Left colon (tissue), 2 donors: ENCODE measurements at regions not wholly inside any gene's neighbourhood (a gene's known extent, or its start where the extent isn't known, plus 50 kb on each side); places are given as distances from the start of the nearest gene placed in this dataset.

Experiments used
- ATAC-seq: fragments of 200-7000 bp; cut with Tn5 transposase; one replicate; pipeline ENCODE4 v1.9.1; 2020; ENCODE audit warnings: mild to moderate bottlenecking, moderate library complexity
- DNase-seq, 2 donors: peaks; one replicate each; pipeline ENCODE4 v3.0.0-alpha.2; 2020
- intact Hi-C, 2 donors: fragments of 100-400 bp; cut with DNase I in 1 of 2; cut with micrococcal nuclease in 1 of 2; formaldehyde crosslinking; loops; one replicate each; pipeline versions ENCODE4 v1.11.2 to v1.14.0; 2022; cut with DNase I, micrococcal nuclease
- donor health status: DM: no; HTN: no; CAD: no.
- donor health status: DM: yes; HTN: yes; CAD: no.

GRCh38 chr12:33323823-33324222, 115.8 kb downstream of the SYT10 start:
- DNase-seq (no peak), ATAC-seq (no peak)
- intact Hi-C loops, result no loop called here

DNA sequence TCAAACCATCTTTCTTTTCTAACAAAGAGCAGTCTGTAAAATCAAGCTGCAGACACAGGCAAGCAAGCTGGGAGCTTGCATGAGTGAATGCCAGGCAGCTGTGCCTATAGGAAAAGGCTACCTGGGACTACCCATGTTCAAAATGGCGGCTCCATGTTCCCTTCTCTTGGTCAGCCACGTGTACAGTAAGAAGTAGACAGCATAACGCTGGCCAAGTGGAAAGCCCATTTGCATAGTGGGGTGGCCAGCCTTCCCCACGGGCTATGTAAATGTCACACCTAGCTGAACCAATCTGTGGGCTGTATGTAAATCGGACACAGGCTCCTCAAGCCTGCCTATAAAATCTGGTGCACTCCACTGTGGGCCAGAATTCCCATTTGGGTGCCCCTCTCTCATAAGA, 117.1 kb downstream of the SYT10 start:
- ATAC-seq, result no peak
- intact Hi-C loops, result no loop called here
- DNase-seq, result no peak

DNA sequence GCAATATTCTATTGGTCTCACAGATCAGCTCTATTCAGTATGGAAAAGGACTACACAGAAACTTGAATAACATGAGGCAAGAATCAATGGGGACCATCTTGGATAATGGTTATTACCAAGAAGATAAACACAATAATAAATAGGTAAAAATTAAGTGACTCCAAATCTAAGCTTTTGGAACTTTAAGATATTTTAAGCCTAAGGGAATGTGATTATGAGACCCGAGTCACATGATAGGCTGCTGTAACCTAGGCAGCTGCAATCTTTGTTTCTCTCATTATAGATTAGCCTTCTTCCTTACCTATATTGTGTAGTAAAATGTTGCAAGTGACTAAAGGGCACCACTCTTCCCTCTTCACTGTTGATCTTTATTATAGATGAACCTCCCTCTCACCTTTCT, 121.9 kb downstream of the SYT10 start:
- intact Hi-C loops, result no loop called here
- no peak for ATAC-seq
- no peak for DNase-seq

GRCh38 chr12:33314223-33314622, 125.4 kb downstream of the SYT10 start:
- ATAC-seq (no peak), DNase-seq (no peak)
- intact Hi-C loops, result no loop called here

- intact Hi-C loops, result no loop called here
- no peak for ATAC-seq
- DNase-seq, result no peak
Measured at GRCh38 chr12:33313476-33313875, 126.1 kb downstream of the SYT10 start.

DNA sequence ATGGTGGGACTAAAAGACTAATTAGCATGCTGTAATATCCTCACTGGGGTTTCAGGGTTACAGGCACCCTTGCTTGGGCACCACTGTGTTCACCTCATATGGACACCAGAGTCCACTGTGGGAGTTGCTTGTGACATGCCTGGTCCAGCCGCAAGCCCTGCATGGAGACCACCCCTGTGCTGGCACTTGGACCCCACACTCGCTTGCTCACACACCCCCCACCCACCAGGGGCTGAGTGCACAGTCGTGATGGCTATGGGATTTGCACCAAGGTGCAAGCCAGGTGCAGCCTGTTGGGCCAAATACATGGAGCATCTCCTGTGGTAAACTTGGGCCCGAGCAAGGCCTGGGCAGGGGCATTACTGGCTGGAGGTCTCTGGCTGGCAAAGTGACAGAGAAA, 129.1 kb downstream of the SYT10 start:
- DNase-seq (no peak), ATAC-seq (no peak)
- intact Hi-C loops, result no loop called here

GRCh38 chr12:33304176-33304575, 135.4 kb downstream of the SYT10 start:
- ATAC-seq, result no peak
- DNase-seq, result no peak
- intact Hi-C loops, result no loop called here

GRCh38 chr12:33296529-33296928, 143.1 kb downstream of the SYT10 start:
- intact Hi-C loops, result no loop called here
- DNase-seq, result no peak
- no peak for ATAC-seq

- ATAC-seq (no peak), DNase-seq (no peak)
- intact Hi-C loops, result no loop called here
Measured at GRCh38 chr12:33290703-33291102, 148.9 kb downstream of the SYT10 start.

- DNase-seq (no peak), ATAC-seq (no peak)
- intact Hi-C loops, result no loop called here
Measured at GRCh38 chr12:33283054-33283453, 156.6 kb downstream of the SYT10 start.

DNA sequence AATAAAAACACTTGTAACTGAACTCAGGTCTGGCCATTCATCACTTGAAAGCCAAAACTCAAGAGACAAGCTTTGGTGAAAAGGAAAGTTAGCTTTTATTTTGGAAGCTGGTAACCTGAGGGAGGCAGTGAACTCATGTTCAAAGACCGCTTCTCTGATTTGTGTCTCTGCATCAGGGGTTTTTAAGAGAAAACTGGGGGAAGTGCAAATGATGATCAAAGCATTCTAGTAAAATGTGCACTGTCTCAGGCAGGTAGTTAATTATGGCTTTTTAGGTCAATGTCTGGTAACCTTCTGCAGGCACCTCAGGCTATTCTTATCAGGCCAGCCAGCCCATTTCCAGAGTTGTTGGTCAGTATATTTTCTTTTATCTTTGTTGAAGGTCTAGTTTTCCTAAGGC, 162.2 kb downstream of the SYT10 start:
- no peak for ATAC-seq
- DNase-seq, result no peak
- intact Hi-C loops, result no loop called here

GRCh38 chr12:33267641-33268040, 172.0 kb downstream of the SYT10 start:
- intact Hi-C loops, result no loop called here
- no peak for ATAC-seq

DNA sequence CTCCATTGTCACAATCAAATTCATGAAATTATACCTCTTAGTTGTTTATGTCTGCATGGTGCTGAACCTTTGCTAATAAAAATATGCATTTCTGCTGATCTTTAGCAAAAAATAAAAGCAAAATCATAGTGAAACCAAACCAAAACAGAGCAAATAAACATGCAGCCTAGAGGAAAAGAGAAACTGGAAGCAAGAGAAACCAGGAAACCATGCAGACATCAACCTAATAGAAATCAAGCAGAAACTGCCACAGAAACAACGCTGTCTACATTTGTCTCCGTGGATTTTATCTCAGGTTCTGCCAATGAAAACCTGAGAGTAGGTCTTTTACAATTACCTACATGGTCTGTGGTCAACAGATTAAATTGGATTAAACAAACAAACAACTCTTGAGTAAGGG, 173.7 kb downstream of the SYT10 start:
- ATAC-seq (no peak), DNase-seq (no peak)
- intact Hi-C loops, result no loop called here

More at GRCh38 chr12:33267641-33268040, 172.0 kb downstream of the SYT10 start:
- no peak for DNase-seq

DNA sequence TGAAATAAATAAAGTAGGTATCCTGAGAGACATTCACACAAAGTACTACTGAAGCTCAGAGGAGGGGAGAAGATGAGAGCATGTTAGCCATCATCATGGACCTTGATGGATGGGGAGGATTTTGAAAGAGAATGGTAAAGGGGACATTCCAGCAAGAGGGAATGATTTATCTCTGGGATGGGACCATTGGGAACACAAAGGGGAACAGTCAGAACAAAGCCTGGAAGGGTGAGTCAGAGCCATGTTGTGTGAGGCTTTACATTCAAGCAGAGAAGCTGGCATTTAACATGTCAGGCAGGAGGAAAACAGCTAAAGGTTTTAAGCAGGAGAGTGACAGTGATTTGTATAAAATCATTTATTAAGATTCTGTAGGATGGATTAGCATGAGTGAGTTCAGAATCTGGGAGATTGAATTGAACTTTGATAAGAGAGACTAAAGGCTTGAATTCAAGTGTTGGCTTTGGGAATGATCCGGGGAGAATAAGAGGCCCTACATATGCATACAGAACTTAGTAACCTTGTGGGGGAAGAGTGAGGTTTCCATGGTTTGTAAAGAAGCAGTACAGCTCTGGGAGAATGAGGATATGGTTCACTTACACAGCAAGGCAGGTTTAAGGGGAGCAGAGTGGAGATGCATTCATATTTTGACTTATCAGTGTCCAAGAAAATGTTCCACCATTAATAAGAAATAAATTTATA, 174.4 kb downstream of the SYT10 start:
- ATAC-seq (no peak), DNase-seq (no peak)
- intact Hi-C loops, result no loop called here

DNA sequence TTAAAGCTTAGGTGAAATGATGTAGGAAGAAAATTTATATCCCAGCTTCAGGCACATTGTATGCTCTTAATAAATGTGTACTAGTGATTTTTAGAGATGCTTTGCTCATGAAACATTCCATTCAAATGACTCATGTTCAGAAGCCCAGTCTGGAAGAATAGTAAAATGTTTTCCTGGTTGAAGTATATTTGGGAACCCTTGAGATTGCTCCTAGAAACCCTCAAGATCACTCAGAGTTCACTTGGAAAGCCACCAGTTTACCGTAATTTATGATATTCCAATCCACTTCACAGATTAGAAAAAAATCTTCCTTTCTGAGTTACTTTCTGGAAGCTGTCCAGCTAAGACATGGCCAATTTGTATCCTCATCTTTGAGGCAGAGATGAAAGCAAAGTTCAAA, 186.4 kb downstream of the SYT10 start:
- ATAC-seq (no peak), DNase-seq (no peak)
- intact Hi-C loops, result no loop called here

DNA sequence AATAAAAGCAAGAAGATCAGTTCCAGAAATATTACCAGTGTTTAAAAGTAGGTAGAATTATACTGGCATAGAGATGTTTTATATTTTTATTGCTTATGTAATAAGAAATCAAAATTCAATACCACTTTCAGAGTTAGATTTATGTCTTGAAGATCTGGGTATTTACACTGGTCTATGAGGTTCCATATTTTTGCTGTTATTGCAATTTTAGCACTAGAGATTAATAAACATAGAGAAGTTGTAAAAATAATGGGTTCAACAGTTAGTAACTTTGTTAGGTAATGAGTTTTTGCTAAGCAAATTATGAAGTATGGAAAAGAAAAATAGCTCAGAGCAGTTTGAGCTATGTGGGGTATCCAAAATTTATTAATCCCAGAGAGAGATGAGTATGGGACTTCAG, 188.1 kb downstream of the SYT10 start:
- intact Hi-C loops, result no loop called here
- DNase-seq (no peak), ATAC-seq (no peak)

DNA sequence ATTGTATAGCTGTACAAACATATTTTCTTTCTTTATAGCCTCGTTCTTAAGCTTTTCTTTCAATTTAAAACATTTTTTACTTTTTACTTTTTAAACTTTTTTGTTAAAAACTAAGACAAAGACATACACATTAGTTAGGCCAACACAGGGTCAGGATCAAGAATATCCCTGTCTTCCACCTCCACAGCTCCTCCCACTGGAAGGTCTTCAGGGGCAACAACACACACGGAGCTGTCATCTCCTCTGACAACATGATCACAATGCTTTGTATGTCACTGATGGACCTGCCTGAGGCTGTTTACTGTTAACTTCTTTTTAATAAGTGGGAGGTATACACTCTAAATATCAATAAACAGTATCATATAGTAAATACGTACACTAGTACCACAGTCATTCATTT, 191.3 kb downstream of the SYT10 start:
- DNase-seq (no peak), ATAC-seq (no peak)
- intact Hi-C loops, result no loop called here

DNA sequence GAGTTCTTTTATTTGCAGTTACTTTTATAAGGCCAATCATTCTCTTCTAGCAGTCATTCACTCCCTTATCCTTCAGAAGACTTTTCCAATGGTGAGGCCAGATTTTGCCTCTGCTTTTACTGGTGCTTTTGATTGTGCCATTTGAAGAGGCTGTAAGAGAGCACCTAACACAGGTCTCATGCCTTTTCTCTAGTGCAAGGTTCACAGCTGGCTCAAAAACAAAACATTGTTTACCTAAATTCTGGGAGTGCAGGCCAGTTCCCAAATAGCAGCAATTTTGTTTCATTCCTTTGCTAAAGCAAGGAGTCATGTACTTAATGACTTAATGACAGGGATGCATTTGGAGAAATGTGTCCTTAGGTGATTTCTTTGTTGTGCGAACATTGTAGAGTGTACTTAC, 192.0 kb downstream of the SYT10 start:
- DNase-seq (no peak), ATAC-seq (no peak)
- intact Hi-C loops, result no loop called here

DNA sequence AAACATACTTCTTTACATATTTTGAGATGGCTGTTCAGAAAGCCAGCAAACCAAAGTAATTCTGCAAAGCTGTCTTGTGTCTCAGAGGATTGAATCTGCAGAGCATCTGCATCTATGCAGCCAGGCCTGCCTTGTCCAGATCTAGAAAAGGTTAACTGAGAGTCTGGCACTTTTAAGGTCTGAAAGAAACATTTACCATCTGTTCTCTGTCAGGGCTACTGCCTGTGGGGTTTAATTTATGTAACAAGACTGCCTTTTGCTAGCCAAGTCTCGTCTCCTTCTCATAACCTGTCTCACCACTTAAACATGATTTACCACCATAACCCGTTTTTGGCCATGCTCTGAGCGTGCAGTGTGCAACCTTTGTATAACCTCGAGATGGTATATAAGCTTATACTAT, 194.2 kb downstream of the SYT10 start:
- DNase-seq (no peak), ATAC-seq (no peak)
- intact Hi-C loops, result no loop called here

GRCh38 chr12:33226671-33227070, 212.9 kb downstream of the SYT10 start:
- intact Hi-C loops, result no loop called here
- ATAC-seq (no peak), DNase-seq (no peak)

DNA sequence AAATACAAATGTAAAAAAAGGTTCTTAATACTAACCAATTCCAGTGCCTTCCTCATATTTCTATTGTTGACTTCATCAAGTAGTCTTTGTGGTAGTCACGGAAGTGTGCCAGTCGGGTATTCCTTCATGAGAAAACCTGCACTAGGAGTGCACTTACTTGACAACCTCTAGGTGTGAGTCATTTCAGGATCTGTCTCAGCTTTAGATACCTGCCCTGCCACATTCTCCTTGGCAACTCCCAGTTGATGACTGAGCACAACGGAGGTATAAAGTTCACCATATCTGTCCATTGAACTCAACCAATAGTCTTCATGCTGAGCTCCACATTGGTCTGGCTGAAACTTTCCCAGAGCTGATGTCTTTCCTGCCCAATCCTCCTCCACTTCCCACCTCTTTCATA, 215.7 kb downstream of the SYT10 start:
- DNase-seq (no peak), ATAC-seq (no peak)
- intact Hi-C loops, result no loop called here

GRCh38 chr12:33222357-33222756, 217.3 kb downstream of the SYT10 start:
- intact Hi-C loops, result no loop called here
- ATAC-seq (no peak), DNase-seq (no peak)
